DOHH2 (cell line): ENCODE measurements at regions not wholly inside any gene's neighbourhood (a gene's known extent, or its start where the extent isn't known, plus 50 kb on each side); places are given as distances from the start of the nearest gene placed in this dataset.

ENCODE experiments used
- H3F3A ChIP-seq: fragments of 200-600 bp; sonication (generic), shearing (Covaris generic); 2 replicates; pipeline ENCODE4 v1.6.0; 2016; ENCODE audit warnings: antibody characterized with exemption, mild to moderate bottlenecking; ENCODE audit not compliant: control insufficient read depth, insufficient read depth
- H3K27ac ChIP-seq: fragments of 200-600 bp; sonication (generic); 2 replicates; pipeline ENCODE4 v1.5.1; 2014; ENCODE audit warnings: low read depth, mild to moderate bottlenecking, low read length, moderate library complexity
- H3K27me3 ChIP-seq: fragments of 200-600 bp; sonication (generic); 2 replicates; pipeline ENCODE4 v1.6.1; 2014; ENCODE audit warnings: mild to moderate bottlenecking, low read length, mixed read lengths; ENCODE audit not compliant: control insufficient read depth
- H3K36me3 ChIP-seq: fragments of 200-600 bp; sonication (generic); 2 replicates; pipeline ENCODE4 v1.6.1; 2014; ENCODE audit warnings: mild to moderate bottlenecking, low read length, moderate library complexity, mixed read lengths; ENCODE audit not compliant: control insufficient read depth
- H3K4me1 ChIP-seq: fragments of 200-600 bp; sonication (generic); 2 replicates; pipeline ENCODE4 v1.6.1; 2014; ENCODE audit warnings: mild to moderate bottlenecking, low read length, mixed read lengths; ENCODE audit not compliant: control insufficient read depth
- H3K4me2 ChIP-seq: fragments of 200-600 bp; sonication (generic); 2 replicates; pipeline ENCODE4 v1.6.0; 2014; ENCODE audit warnings: mild to moderate bottlenecking, low read length, moderate library complexity
- H3K4me3 ChIP-seq: fragments of 200-600 bp; sonication (generic); 2 replicates; pipeline ENCODE4 v1.5.1; 2014; ENCODE audit warnings: mild to moderate bottlenecking, low read length, mixed read lengths
- H3K79me2 ChIP-seq: fragments of 200-600 bp; sonication (generic); 2 replicates; pipeline ENCODE4 v1.6.1; 2014; ENCODE audit warnings: mild to moderate bottlenecking, low read length, mixed read lengths; ENCODE audit not compliant: control insufficient read depth
- H3K9me2 ChIP-seq: fragments of 200-600 bp; sonication (generic); replicated peaks from 2 replicates; pipeline ENCODE4 v1.6.1; 2014; ENCODE audit warnings: mild to moderate bottlenecking, low read length, mixed read lengths; ENCODE audit not compliant: control insufficient read depth
- H3K9me3 ChIP-seq: fragments of 200-600 bp; sonication (generic); 2 replicates; pipeline ENCODE4 v1.6.1; 2014; ENCODE audit warnings: antibody characterized with exemption, low read length, mixed read lengths; ENCODE audit not compliant: control insufficient read depth, insufficient read depth
- H4K20me1 ChIP-seq: fragments of 200-600 bp; sonication (generic); 2 replicates; pipeline ENCODE4 v1.6.0; 2014; ENCODE audit warnings: low read depth, mild to moderate bottlenecking, antibody characterized with exemption, low read length, moderate library complexity; ENCODE audit not compliant: control insufficient read depth, insufficient read depth
- CTCF ChIP-seq: fragments of 200-600 bp; sonication (generic); IDR thresholded peaks from one replicate; pipeline ENCODE4 v1.5.1; 2014; ENCODE audit warnings: antibody characterized with exemption, mild to moderate bottlenecking, low read depth, low read length; ENCODE audit not compliant: poor library complexity, severe bottlenecking
- EZH2phosphoT487 ChIP-seq: fragments of 200-600 bp; sonication (generic); IDR thresholded peaks from 2 replicates; pipeline ENCODE4 v1.6.1; 2017; ENCODE audit warnings: borderline replicate concordance, mild to moderate bottlenecking, antibody characterized with exemption, low read length, moderate library complexity, mixed read lengths

- Histone ChIP-seq H3K9me2 (no peaks in the 10 kb centered on the region), H3K79me2 (no peaks in the 10 kb centered on the region), H4K20me1 (no peaks in the 10 kb centered on the region), H3K27me3 (peaks cover 8% of the 10 kb centered on the region), H3K4me2 (no peak overlapping the region), H3K9me3 (no peaks in the 10 kb centered on the region), H3K36me3 (no peaks in the 10 kb centered on the region), H3F3A (no peaks in the 10 kb centered on the region), H3K4me1 (no peaks in the 10 kb centered on the region; the same call in 1 of the 2 replicates), H3K27ac (no peak overlapping the region), H3K4me3 (no peak overlapping the region)
- no peak for TF ChIP-seq CTCF
- no peak for TF ChIP-seq EZH2phosphoT487
Observed at GRCh38 chr3:14333215-14333614, 69.2 kb upstream of the SLC6A6 start.

GRCh38 chr3:14333621-14334020 is 68.8 kb upstream of the SLC6A6 start:
- no peak overlapping the region for H3K4me2 ChIP-seq
- H3K4me1 ChIP-seq = no peaks in the 10 kb centered on the region; the same call in 1 of the 2 replicates
- TF ChIP-seq EZH2phosphoT487 (no peak), CTCF (no peak)
- H3K4me3 ChIP-seq = no peak overlapping the region
- H3K79me2 ChIP-seq = no peaks in the 10 kb centered on the region
- H3K27me3 ChIP-seq = peaks cover 5% of the 10 kb centered on the region
- no peaks in the 10 kb centered on the region for H3K36me3 ChIP-seq
- no peaks in the 10 kb centered on the region for H3K9me2 ChIP-seq
- no peaks in the 10 kb centered on the region for H3K9me3 ChIP-seq
- H3K27ac ChIP-seq = no peak overlapping the region
- no peaks in the 10 kb centered on the region for H4K20me1 ChIP-seq
- H3F3A ChIP-seq = no peaks in the 10 kb centered on the region

GRCh38 chr3:14334136-14334535 is 68.3 kb upstream of the SLC6A6 start:
- no peaks in the 10 kb centered on the region for H3K9me2 ChIP-seq
- no peaks in the 10 kb centered on the region for H3K79me2 ChIP-seq
- no peaks in the 10 kb centered on the region for H3K36me3 ChIP-seq
- no peaks in the 10 kb centered on the region for H3K9me3 ChIP-seq
- H3K4me2 ChIP-seq = no peak overlapping the region
- no peak overlapping the region for H3K27ac ChIP-seq
- H3K27me3 ChIP-seq = 0 out of 2 replicates have a peak, but pooled peaks cover 2% of the 10 kb centered on the region
- H3K4me1 ChIP-seq = no peaks in the 10 kb centered on the region; the same call in 1 of the 2 replicates
- H3F3A ChIP-seq = no peaks in the 10 kb centered on the region
- H4K20me1 ChIP-seq = no peaks in the 10 kb centered on the region
- no peak overlapping the region for H3K4me3 ChIP-seq
- no peak for TF ChIP-seq CTCF
- TF ChIP-seq EZH2phosphoT487 = no peak
